Ovary (tissue), 7 donors: ENCODE measurements at regions not wholly inside any gene's neighbourhood (a gene's known extent, or its start where the extent isn't known, plus 50 kb on each side); places are given as distances from the start of the nearest gene placed in this dataset.

Experiments used
- DNase-seq, 5 donors: peaks; one replicate each; pipeline ENCODE4 v3.0.0-alpha.2; 2019 to 2020
- H3K27ac ChIP-seq, 2 donors: fragments of 200-600 bp; one replicate each; pipeline versions ENCODE4 v1.5.1 to v1.8.0; 2019 to 2022
- H3K27me3 ChIP-seq: fragments of 200-600 bp; one replicate; pipeline ENCODE4 v1.8.0; 2022
- H3K36me3 ChIP-seq: fragments of 200-600 bp; sonication (generic); one replicate; pipeline ENCODE4 v1.5.1; 2019
- H3K4me1 ChIP-seq: one replicate; pipeline ENCODE4 v1.8.1; 2013; ENCODE audit warnings: mild to moderate bottlenecking, moderate library complexity; ENCODE audit not compliant: insufficient read depth
- H3K4me3 ChIP-seq: fragments of 200-600 bp; sonication (generic); one replicate; pipeline ENCODE4 v1.5.1; 2017
- H3K9me3 ChIP-seq, 2 donors: fragments of 200-600 bp in 1 of 2; sonication (generic) in 1 of 2; one replicate each; pipeline versions ENCODE4 v1.5.1 to v1.8.1; 2013 to 2019; ENCODE audit warnings: mild to moderate bottlenecking in 1 of 2, moderate library complexity in 1 of 2
- CTCF ChIP-seq, 3 donors: fragments of 450-650 bp in 2 of 3; fragments of 200-600 bp in 1 of 3; IDR thresholded peaks; one replicate each; pipeline versions ENCODE4 v1.5.1 to v1.8.0; 2016 to 2022; ENCODE audit warnings: antibody characterized with exemption in 3 of 3, mild to moderate bottlenecking in 1 of 3
- EP300 ChIP-seq: sonication (generic); formaldehyde crosslinking; IDR thresholded peaks from one replicate; pipeline ENCODE4 v1.6.1; 2017; ENCODE audit warnings: antibody characterized with exemption
- POLR2A ChIP-seq: fragments of 450-650 bp; IDR thresholded peaks from one replicate; pipeline ENCODE4 v1.6.1; 2017; ENCODE audit warnings: antibody characterized with exemption, mild to moderate bottlenecking, moderate library complexity
- WGBS, 3 donors: extraction: QIAGEN DNeasy Blood & Tissue Kit in 1 of 3; methylation state at CpG; one replicate each; pipeline versions ENCODE4 v1.1.5 to v1.1.7; 2013 to 2017; 5-methylcytosine and 5-hydroxymethylcytosine counted together
- intact Hi-C, 4 donors: fragments of 100-400 bp; cut with DNase I; formaldehyde crosslinking; loops; one replicate each; pipeline versions ENCODE4 v1.11.0 to v1.15.1; 2022 to 2023
- donor health status: DM: no; HTN: no; CAD: no; lungs with moderate emphysema.
- donor health status: DM: no; HTN: no; CAD: no.
- donor health status: Bipolar disorder and iron deficiency.
- donor health status: DM: no; HTN: no; CAD: no.
- donor health status: DM: yes; HTN: yes; CAD: no.

GRCh38 chr5:124252747-124253146 lies 493.7 kb downstream of the ZNF608 start:
- no peak for TF ChIP-seq CTCF (IDR thresholded peaks at IDR 0.05)
- intact Hi-C loops: no loop called here
- Histone ChIP-seq H3K4me1 (no peaks in the 10 kb centered on the region), H3K27me3 (no peaks in the 10 kb centered on the region), H3K4me3 (no peak overlapping the region), H3K27ac (no peak overlapping the region), H3K9me3 (no peaks in the 10 kb centered on the region), H3K36me3 (no peaks in the 10 kb centered on the region)
- no peak for DNase-seq
- WGBS, 3 donors: 92 to 94% (median 94%) methylated on average over 1 of the region's 1 CpG

- Histone ChIP-seq H3K9me3 (no peaks in the 10 kb centered on the region), H3K36me3 (no peaks in the 10 kb centered on the region), H3K27me3 (no peaks in the 10 kb centered on the region), H3K4me1 (no peaks in the 10 kb centered on the region), H3K4me3 (no peak overlapping the region), H3K27ac (no peak overlapping the region)
- TF ChIP-seq POLR2A (no peak), EP300 (no peak), CTCF (IDR thresholded peaks at IDR 0.05) (no peak)
- WGBS, 3 donors: 27 to 40% (median 28%) methylated on average over 2 of the region's 2 CpGs
- DNase-seq: no peak
- intact Hi-C loops: no loop called here
Observed at GRCh38 chr5:124252191-124252638, 494.2 kb downstream of the ZNF608 start.

GRCh38 chr5:124245276-124245675 lies 501.2 kb downstream of the ZNF608 start:
- Histone ChIP-seq H3K4me1 (no peaks in the 10 kb centered on the region), H3K27me3 (no peaks in the 10 kb centered on the region), H3K9me3 (no peaks in the 10 kb centered on the region), H3K36me3 (no peaks in the 10 kb centered on the region), H3K4me3 (no peak overlapping the region), H3K27ac (no peak overlapping the region)
- intact Hi-C loops: no loop called here
- no peak for DNase-seq
- no peak for TF ChIP-seq POLR2A
- TF ChIP-seq CTCF (IDR thresholded peaks at IDR 0.05): no peak
- no peak for TF ChIP-seq EP300

- H3K9me3 ChIP-seq: no peaks in the 10 kb centered on the region
- H3K27me3 ChIP-seq: no peaks in the 10 kb centered on the region
- peaks cover 2% of the 10 kb centered on the region for H3K4me1 ChIP-seq
- TF ChIP-seq POLR2A: no peak
- no peak for TF ChIP-seq EP300
- TF ChIP-seq CTCF (IDR thresholded peaks at IDR 0.05): no peak
- no peak overlapping the region for H3K27ac ChIP-seq
- intact Hi-C loops: no loop called here
- no peak overlapping the region for H3K4me3 ChIP-seq
- H3K36me3 ChIP-seq: no peaks in the 10 kb centered on the region
- 78 to 93% (median 91%) methylated on average over 1 of the region's 1 CpG for WGBS, 3 donors
- DNase-seq: no peak
Observed at GRCh38 chr5:124240732-124241131, 505.7 kb downstream of the ZNF608 start.

GRCh38 chr5:124239572-124239971 lies 506.9 kb downstream of the ZNF608 start:
- H3K4me3 ChIP-seq: no peak overlapping the region
- no peaks in the 10 kb centered on the region for H3K27me3 ChIP-seq
- H3K27ac ChIP-seq: no peak overlapping the region
- 88 to 96% (median 89%) methylated on average over 3 of the region's 3 CpGs for WGBS, 3 donors
- TF ChIP-seq EP300 (no peak), POLR2A (no peak), CTCF (IDR thresholded peaks at IDR 0.05) (no peak)
- intact Hi-C loops: no loop called here
- no peak for DNase-seq
- H3K9me3 ChIP-seq: no peaks in the 10 kb centered on the region
- H3K36me3 ChIP-seq: no peaks in the 10 kb centered on the region
- H3K4me1 ChIP-seq: peaks cover 2% of the 10 kb centered on the region
